PC-3 (cell line): ENCODE measurements at regions not wholly inside any gene's neighbourhood (a gene's known extent, or its start where the extent isn't known, plus 50 kb on each side); places are given as distances from the start of the nearest gene placed in this dataset.

ENCODE experiments used
- ATAC-seq: fragments of 200-7000 bp; cut with Tn5 transposase; 2 replicates; pipeline ENCODE4 v1.9.1; 2020; ENCODE audit warnings: mild to moderate bottlenecking, moderate library complexity
- BruUV-seq: library from RNA; stranded (reverse); fragments of 400-500 nt; replicated peaks from 2 replicates; lab custom pipeline; 2021; lab: Mats Ljungman, UMichigan
- CTCF ChIA-PET: fragments of 300-600 bp; sonication (Branson Sonifier 250); formaldehyde crosslinking; loops from one replicate; lab custom pipeline; 2022; ENCODE audit warnings: antibody characterized with exemption; lab: Charles Lee
- POLR2A ChIA-PET: fragments of 300-600 bp; sonication (Branson Sonifier 250); formaldehyde crosslinking; loops from one replicate; lab custom pipeline; 2022; ENCODE audit warnings: antibody characterized with exemption; ENCODE audit not compliant: unreplicated experiment; lab: Charles Lee
- DNase-seq: peaks from one replicate; pipeline ENCODE4 v3.0.0-alpha.2; 2015
- H2AFZ ChIP-seq: fragments of 300-600 bp; sonication (generic); 2 replicates; pipeline ENCODE4 v1.6.0; 2016; ENCODE audit warnings: antibody characterized with exemption, low read length
- H3F3A ChIP-seq: fragments of 300-600 bp; sonication (generic); one replicate; pipeline ENCODE4 v1.6.0; 2017; ENCODE audit warnings: antibody characterized with exemption, low read length, control low read depth, mild to moderate bottlenecking; ENCODE audit not compliant: unreplicated experiment
- H3K27ac ChIP-seq: fragments of 300-600 bp; sonication (generic); 2 replicates; pipeline ENCODE4 v1.5.1; 2016; ENCODE audit warnings: mild to moderate bottlenecking, low read length
- H3K27me3 ChIP-seq: fragments of 300-600 bp; sonication (generic); 2 replicates; pipeline ENCODE4 v1.6.1; 2016; ENCODE audit warnings: low read length, mixed read lengths
- H3K36me3 ChIP-seq: fragments of 300-600 bp; sonication (generic); 2 replicates; pipeline ENCODE4 v1.6.1; 2016; ENCODE audit warnings: low read depth, mixed run types, low read length, mixed read lengths
- H3K4me1 ChIP-seq: fragments of 300-600 bp; sonication (generic); 2 replicates; pipeline ENCODE4 v1.5.1; 2016; ENCODE audit warnings: low read length; ENCODE audit not compliant: insufficient read depth
- H3K4me2 ChIP-seq: fragments of 300-600 bp; sonication (generic); 2 replicates; pipeline ENCODE4 v1.6.0; 2016; ENCODE audit warnings: low read length
- H3K4me3 ChIP-seq: fragments of 300-600 bp; sonication (generic); 2 replicates; pipeline ENCODE4 v1.5.1; 2016; ENCODE audit warnings: mild to moderate bottlenecking, low read length, mixed read lengths
- H3K79me2 ChIP-seq: fragments of 300-600 bp; sonication (generic); 2 replicates; pipeline ENCODE4 v1.6.1; 2017; ENCODE audit warnings: low read length, mixed read lengths
- H3K9ac ChIP-seq: fragments of 300-600 bp; sonication (generic); 2 replicates; pipeline ENCODE4 v1.6.0; 2016; ENCODE audit warnings: mild to moderate bottlenecking, low read length
- H3K9me2 ChIP-seq: fragments of 300-600 bp; sonication (generic); replicated peaks from 2 replicates; pipeline ENCODE4 v1.6.1; 2016; ENCODE audit warnings: mixed run types, low read length, mixed read lengths
- H3K9me3 ChIP-seq: fragments of 300-600 bp; sonication (generic); 2 replicates; pipeline ENCODE4 v1.6.1; 2016; ENCODE audit warnings: low read length, mixed read lengths
- H4K20me1 ChIP-seq: fragments of 300-600 bp; sonication (generic); 2 replicates; pipeline ENCODE4 v1.6.1; 2016; ENCODE audit warnings: low read length, mixed read lengths
- CTCF ChIP-seq: fragments of 300-600 bp; sonication (generic); conservative IDR thresholded peaks from 2 replicates; pipeline ENCODE4 v1.5.1; 2017; ENCODE audit warnings: antibody characterized with exemption, low read depth, mild to moderate bottlenecking, low read length
- EZH2 ChIP-seq: fragments of 300-600 bp; sonication (generic); IDR thresholded peaks from one replicate; pipeline ENCODE4 v1.6.1; 2017; ENCODE audit warnings: antibody characterized with exemption, mild to moderate bottlenecking, low read length; ENCODE audit not compliant: unreplicated experiment
- EZH2phosphoT487 ChIP-seq: fragments of 300-600 bp; sonication (generic); IDR thresholded peaks from 2 replicates; pipeline ENCODE4 v1.6.1; 2018; ENCODE audit warnings: mild to moderate bottlenecking, antibody characterized with exemption, low read length, borderline replicate concordance
- intact Hi-C: fragments of 100-400 bp; cut with micrococcal nuclease; formaldehyde crosslinking; loops from 2 replicates; pipeline ENCODE4 v1.9.0; 2023

DNA sequence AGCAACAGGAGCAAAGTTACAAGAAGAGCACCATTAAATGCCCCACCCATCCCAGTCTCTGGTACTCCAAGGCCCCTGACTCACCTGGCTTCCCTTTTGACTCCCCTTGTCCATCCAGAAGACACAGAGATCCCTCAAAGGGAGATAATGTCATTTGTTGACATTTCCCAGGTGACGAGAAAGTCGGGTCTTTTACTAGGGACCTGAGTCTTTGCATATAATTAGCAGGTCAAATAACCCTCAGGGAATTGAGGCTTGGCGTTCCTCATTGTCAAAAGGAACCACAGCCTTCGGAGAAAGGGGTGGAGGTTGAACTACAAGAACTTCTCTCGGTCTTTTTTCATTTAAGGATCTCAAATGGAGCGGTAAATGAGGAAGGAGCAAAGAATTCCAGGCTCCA is 133.2 kb downstream of the PROX1 start:
- no peak overlapping the region for H3K4me3 ChIP-seq
- H3K79me2 ChIP-seq = no peaks in the 10 kb centered on the region
- H3K9me2 ChIP-seq = no peaks in the 10 kb centered on the region
- no peaks in the 10 kb centered on the region for H3K36me3 ChIP-seq
- H3K4me2 ChIP-seq = no peak overlapping the region
- no peak for TF ChIP-seq CTCF
- no peak for TF ChIP-seq EZH2
- TF ChIP-seq EZH2phosphoT487 = no peak
- no TSS peak for BruUV-seq
- peaks cover 11% of the 10 kb centered on the region for H3K4me1 ChIP-seq
- H3K27ac ChIP-seq = no peak overlapping the region
- no peaks in the 10 kb centered on the region for H4K20me1 ChIP-seq
- H2AFZ ChIP-seq = no peak overlapping the region
- no peak overlapping the region for H3K9ac ChIP-seq
- no peak for ATAC-seq
- CTCF ChIA-PET = no interaction called here
- H3K27me3 ChIP-seq = peaks cover 22% of the 10 kb centered on the region; the same call in 1 of the 2 replicates
- H3F3A ChIP-seq = no peaks in the 10 kb centered on the region
- POLR2A ChIA-PET = no interaction called here
- H3K9me3 ChIP-seq = peaks cover 15% of the 10 kb centered on the region
- DNase-seq = no peak
- intact Hi-C loops = no loop called here

DNA sequence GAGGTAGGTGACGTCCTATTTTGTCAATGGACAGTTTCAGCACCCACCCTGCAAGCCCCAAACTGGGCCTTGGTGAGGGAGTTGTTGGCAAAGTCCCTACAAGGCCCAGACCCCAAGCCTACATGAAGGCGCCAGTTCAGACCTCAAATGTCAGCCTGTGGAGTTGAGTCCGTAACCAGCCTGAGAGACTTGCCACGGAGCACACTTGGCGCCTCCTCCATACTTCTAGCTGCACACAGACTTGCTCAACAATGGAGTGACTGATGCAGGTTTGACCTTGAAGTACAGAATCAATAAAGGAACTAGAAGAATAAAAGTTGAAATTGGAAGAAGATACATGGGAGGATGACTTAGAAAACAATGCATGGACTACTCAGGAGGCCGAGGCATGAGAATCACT is 134.3 kb downstream of the PROX1 start:
- Histone ChIP-seq H3K27me3 (peaks cover 25% of the 10 kb centered on the region; the same call in 1 of the 2 replicates), H3K4me2 (no peak overlapping the region), H3F3A (no peaks in the 10 kb centered on the region), H3K27ac (no peak overlapping the region), H4K20me1 (no peaks in the 10 kb centered on the region), H3K36me3 (no peaks in the 10 kb centered on the region), H3K79me2 (no peaks in the 10 kb centered on the region), H3K9ac (no peak overlapping the region), H3K4me3 (no peak overlapping the region), H3K9me2 (no peaks in the 10 kb centered on the region), H2AFZ (no peak overlapping the region), H3K9me3 (peaks cover 13% of the 10 kb centered on the region), H3K4me1 (peaks cover 11% of the 10 kb centered on the region)
- TF ChIP-seq EZH2 = no peak
- no peak for TF ChIP-seq CTCF
- no peak for TF ChIP-seq EZH2phosphoT487
- ATAC-seq = no peak
- DNase-seq = no peak
- BruUV-seq = no TSS peak
- CTCF ChIA-PET = interaction anchor here (0.9 kb wide), 1 partner anchor 877 kb away, joined by 3 read pairs; no protein-coding TSS in a partner anchor
- POLR2A ChIA-PET = no interaction called here
- intact Hi-C loops = loop anchor here (2.0 kb wide), 4 partner anchors 135 to 999 kb away; partner anchors contain the start of gene PROX1

DNA sequence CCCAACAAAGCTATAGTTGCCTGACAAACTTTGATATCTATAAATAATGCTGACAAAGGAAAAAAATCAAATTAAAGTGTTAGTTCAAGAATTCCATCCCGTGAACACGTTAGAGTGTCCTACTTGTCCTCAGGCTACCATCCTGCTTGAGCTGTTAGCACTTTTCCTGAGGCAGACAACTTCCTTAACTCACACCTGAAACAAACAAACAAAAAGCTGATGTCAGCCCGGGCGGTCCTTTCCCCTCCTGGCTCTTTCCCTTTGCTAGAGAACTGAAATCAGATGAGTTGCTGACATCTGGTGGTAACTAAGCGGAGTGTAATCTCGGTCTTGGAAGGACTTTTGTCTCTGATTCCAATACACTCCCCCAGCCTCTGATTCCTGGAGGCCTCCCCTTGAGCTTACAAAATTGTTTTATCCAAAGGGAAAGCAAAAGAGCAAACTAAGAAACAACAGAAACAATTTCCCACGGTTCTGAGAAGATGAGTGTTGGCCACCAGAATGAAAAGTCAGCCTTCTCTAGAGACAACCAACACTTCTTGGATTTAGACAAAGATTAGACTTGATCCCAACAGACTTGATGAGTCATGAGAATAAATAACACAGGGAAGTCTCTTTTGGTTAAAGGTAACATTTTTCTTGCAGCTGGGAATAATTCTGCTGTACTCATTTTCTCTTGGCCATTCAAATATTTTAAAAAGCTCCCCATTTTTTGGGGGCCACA is 135.4 kb downstream of the PROX1 start:
- Histone ChIP-seq H3F3A (no peaks in the 10 kb centered on the region), H3K4me2 (peak overlapping the region; percentile 61), H3K9me3 (peaks cover 2% of the 10 kb centered on the region; the same call in 1 of the 2 replicates), H3K4me1 (peaks cover 11% of the 10 kb centered on the region), H3K27ac (no peak overlapping the region), H3K79me2 (no peaks in the 10 kb centered on the region), H3K9me2 (no peaks in the 10 kb centered on the region), H3K36me3 (no peaks in the 10 kb centered on the region), H3K9ac (no peak overlapping the region), H3K27me3 (peaks cover 33% of the 10 kb centered on the region; the same call in 1 of the 2 replicates), H3K4me3 (no peak overlapping the region), H2AFZ (peak overlapping the region; percentile 25; the same call in 1 of the 2 replicates), H4K20me1 (no peaks in the 10 kb centered on the region)
- peak; percentile 86 for DNase-seq
- intact Hi-C loops = loop anchor here (1.0 to 2.0 kb wide), 6 partner anchors 136 to 1000 kb away; partner anchors contain the start of gene PROX1
- BruUV-seq = no TSS peak
- ChIA-PET CTCF (interaction anchor here (0.5 to 0.7 kb wide), 4 partner anchors 81 to 136 kb away, joined by 3 to 10 read pairs (median 4); partner anchors contain the start of gene PROX1), POLR2A (no interaction called here)
- TF ChIP-seq EZH2 (no peak), CTCF (peak; percentile 89)
- peak; percentile 96 for ATAC-seq
